ENCODE measurements at regions not wholly inside any gene's neighbourhood (a gene's known extent, or its start where the extent isn't known, plus 50 kb on each side); places are given as distances from the start of the nearest gene placed in this dataset.

GRCh38 chr13:79812070-79812850 lies 331.3 kb downstream of the NDFIP2 start:
- Histone ChIP-seq H3K9me3 (ENCODE audit: low read length) (no peaks in the 10 kb centered on the region), H3K4me1 (ENCODE audit: low read length) (no peaks in the 10 kb centered on the region), H3K9ac (ENCODE audit: low read length) (no peak overlapping the region), H3K36me3 (ENCODE audit: insufficient read depth, low read length) (no peaks in the 10 kb centered on the region), H3K9me2 (replicated peaks; ENCODE audit: insufficient read depth, low read length) (no peaks in the 10 kb centered on the region; the same call in 1 of the 2 replicates), H3K79me2 (ENCODE audit: low read length) (no peaks in the 10 kb centered on the region), H3K4me2 (ENCODE audit: low read depth, low read length, poor library complexity, severe bottlenecking) (no peak overlapping the region), H4K20me1 (ENCODE audit: insufficient read depth, low read depth, low read length) (no peaks in the 10 kb centered on the region), H3K27me3 (ENCODE audit: low read length) (no peaks in the 10 kb centered on the region), H3K4me3 (ENCODE audit: low read length) (no peak overlapping the region), H3K27ac (ENCODE audit: low read length) (no peak overlapping the region), H2AFZ (ENCODE audit: low read length) (no peak overlapping the region)
- DNase-seq, result no peak

- Histone ChIP-seq H3K27ac (ENCODE audit: low read length) (no peak overlapping the region), H3K9ac (ENCODE audit: low read length) (no peak overlapping the region), H3K36me3 (ENCODE audit: insufficient read depth, low read length) (no peaks in the 10 kb centered on the region), H3K9me3 (ENCODE audit: low read length) (no peaks in the 10 kb centered on the region), H3K9me2 (replicated peaks; ENCODE audit: insufficient read depth, low read length) (no peaks in the 10 kb centered on the region; the same call in 1 of the 2 replicates), H3K4me2 (ENCODE audit: low read depth, low read length, poor library complexity, severe bottlenecking) (no peak overlapping the region), H4K20me1 (ENCODE audit: insufficient read depth, low read depth, low read length) (no peaks in the 10 kb centered on the region), H3K4me1 (ENCODE audit: low read length) (no peaks in the 10 kb centered on the region), H3K79me2 (ENCODE audit: low read length) (no peaks in the 10 kb centered on the region), H2AFZ (ENCODE audit: low read length) (no peak overlapping the region), H3K27me3 (ENCODE audit: low read length) (no peaks in the 10 kb centered on the region), H3K4me3 (ENCODE audit: low read length) (no peak overlapping the region)
- no peak for DNase-seq
Measured at GRCh38 chr13:79811170-79811569, 330.2 kb downstream of the NDFIP2 start.

GRCh38 chr13:79810669-79811068 lies 329.7 kb downstream of the NDFIP2 start:
- no peak overlapping the region for H2AFZ ChIP-seq (ENCODE audit: low read length)
- H3K4me2 ChIP-seq (ENCODE audit: low read depth, low read length, poor library complexity, severe bottlenecking), result no peak overlapping the region
- H3K4me1 ChIP-seq (ENCODE audit: low read length), result no peaks in the 10 kb centered on the region
- no peaks in the 10 kb centered on the region for H4K20me1 ChIP-seq (ENCODE audit: insufficient read depth, low read depth, low read length)
- H3K36me3 ChIP-seq (ENCODE audit: insufficient read depth, low read length), result no peaks in the 10 kb centered on the region
- no peaks in the 10 kb centered on the region for H3K79me2 ChIP-seq (ENCODE audit: low read length)
- H3K9me3 ChIP-seq (ENCODE audit: low read length), result no peaks in the 10 kb centered on the region
- no peaks in the 10 kb centered on the region for H3K27me3 ChIP-seq (ENCODE audit: low read length)
- DNase-seq, result no peak
- no peaks in the 10 kb centered on the region; the same call in 1 of the 2 replicates for H3K9me2 ChIP-seq (replicated peaks; ENCODE audit: insufficient read depth, low read length)
- H3K4me3 ChIP-seq (ENCODE audit: low read length), result no peak overlapping the region
- no peak overlapping the region for H3K27ac ChIP-seq (ENCODE audit: low read length)
- no peak overlapping the region for H3K9ac ChIP-seq (ENCODE audit: low read length)

- no peaks in the 10 kb centered on the region for H3K79me2 ChIP-seq (ENCODE audit: low read length)
- H3K9me2 ChIP-seq (replicated peaks; ENCODE audit: insufficient read depth, low read length), result no peaks in the 10 kb centered on the region; the same call in 1 of the 2 replicates
- no peak overlapping the region for H3K9ac ChIP-seq (ENCODE audit: low read length)
- no peaks in the 10 kb centered on the region for H4K20me1 ChIP-seq (ENCODE audit: insufficient read depth, low read depth, low read length)
- H3K4me1 ChIP-seq (ENCODE audit: low read length), result no peaks in the 10 kb centered on the region
- DNase-seq, result no peak
- H2AFZ ChIP-seq (ENCODE audit: low read length), result no peak overlapping the region
- H3K27me3 ChIP-seq (ENCODE audit: low read length), result no peaks in the 10 kb centered on the region
- H3K4me2 ChIP-seq (ENCODE audit: low read depth, low read length, poor library complexity, severe bottlenecking), result no peak overlapping the region
- H3K9me3 ChIP-seq (ENCODE audit: low read length), result no peaks in the 10 kb centered on the region
- no peaks in the 10 kb centered on the region for H3K36me3 ChIP-seq (ENCODE audit: insufficient read depth, low read length)
- no peak overlapping the region for H3K27ac ChIP-seq (ENCODE audit: low read length)
- no peak overlapping the region for H3K4me3 ChIP-seq (ENCODE audit: low read length)
Measured at GRCh38 chr13:79810018-79810417, 329.1 kb downstream of the NDFIP2 start.

GRCh38 chr13:79808475-79808874 lies 327.5 kb downstream of the NDFIP2 start:
- no peaks in the 10 kb centered on the region for H3K4me1 ChIP-seq (ENCODE audit: low read length)
- H3K79me2 ChIP-seq (ENCODE audit: low read length), result no peaks in the 10 kb centered on the region
- H3K9ac ChIP-seq (ENCODE audit: low read length), result no peak overlapping the region

GRCh38 chr13:79807554-79807953 lies 326.6 kb downstream of the NDFIP2 start:
- Histone ChIP-seq H3K9ac (ENCODE audit: low read length) (no peak overlapping the region), H3K4me3 (ENCODE audit: low read length) (no peak overlapping the region), H3K36me3 (ENCODE audit: insufficient read depth, low read length) (no peaks in the 10 kb centered on the region), H3K9me3 (ENCODE audit: low read length) (no peaks in the 10 kb centered on the region), H3K9me2 (replicated peaks; ENCODE audit: insufficient read depth, low read length) (no peaks in the 10 kb centered on the region; the same call in 1 of the 2 replicates), H3K4me1 (ENCODE audit: low read length) (no peaks in the 10 kb centered on the region), H2AFZ (ENCODE audit: low read length) (no peak overlapping the region), H4K20me1 (ENCODE audit: insufficient read depth, low read depth, low read length) (no peaks in the 10 kb centered on the region), H3K27me3 (ENCODE audit: low read length) (no peaks in the 10 kb centered on the region), H3K79me2 (ENCODE audit: low read length) (no peaks in the 10 kb centered on the region), H3K27ac (ENCODE audit: low read length) (no peak overlapping the region), H3K4me2 (ENCODE audit: low read depth, low read length, poor library complexity, severe bottlenecking) (no peak overlapping the region)
- DNase-seq, result no peak

More at GRCh38 chr13:79808475-79808874, 327.5 kb downstream of the NDFIP2 start:
- H3K4me3 ChIP-seq (ENCODE audit: low read length), result no peak overlapping the region
- no peaks in the 10 kb centered on the region for H3K27me3 ChIP-seq (ENCODE audit: low read length)
- H3K4me2 ChIP-seq (ENCODE audit: low read depth, low read length, poor library complexity, severe bottlenecking), result no peak overlapping the region
- H4K20me1 ChIP-seq (ENCODE audit: insufficient read depth, low read depth, low read length), result no peaks in the 10 kb centered on the region
- H3K36me3 ChIP-seq (ENCODE audit: insufficient read depth, low read length), result no peaks in the 10 kb centered on the region
- no peaks in the 10 kb centered on the region for H3K9me3 ChIP-seq (ENCODE audit: low read length)
- no peak overlapping the region for H3K27ac ChIP-seq (ENCODE audit: low read length)
- H3K9me2 ChIP-seq (replicated peaks; ENCODE audit: insufficient read depth, low read length), result no peaks in the 10 kb centered on the region; the same call in 1 of the 2 replicates
- H2AFZ ChIP-seq (ENCODE audit: low read length), result no peak overlapping the region
- DNase-seq, result no peak

- Histone ChIP-seq H3K4me3 (ENCODE audit: low read length) (no peak overlapping the region), H3K79me2 (ENCODE audit: low read length) (no peaks in the 10 kb centered on the region), H3K9me3 (ENCODE audit: low read length) (no peaks in the 10 kb centered on the region), H3K9ac (ENCODE audit: low read length) (no peak overlapping the region), H2AFZ (ENCODE audit: low read length) (no peak overlapping the region), H3K4me2 (ENCODE audit: low read depth, low read length, poor library complexity, severe bottlenecking) (no peak overlapping the region), H3K4me1 (ENCODE audit: low read length) (no peaks in the 10 kb centered on the region), H3K27me3 (ENCODE audit: low read length) (no peaks in the 10 kb centered on the region), H3K9me2 (replicated peaks; ENCODE audit: insufficient read depth, low read length) (no peaks in the 10 kb centered on the region), H4K20me1 (ENCODE audit: insufficient read depth, low read depth, low read length) (no peaks in the 10 kb centered on the region), H3K27ac (ENCODE audit: low read length) (no peak overlapping the region), H3K36me3 (ENCODE audit: insufficient read depth, low read length) (no peaks in the 10 kb centered on the region)
- no peak for DNase-seq
Measured at GRCh38 chr13:79806821-79807220, 325.9 kb downstream of the NDFIP2 start.

- Histone ChIP-seq H2AFZ (ENCODE audit: low read length) (no peak overlapping the region), H3K4me2 (ENCODE audit: low read depth, low read length, poor library complexity, severe bottlenecking) (no peak overlapping the region), H3K4me3 (ENCODE audit: low read length) (no peak overlapping the region)
Measured at GRCh38 chr13:79805317-79805716, 324.4 kb downstream of the NDFIP2 start.

More at GRCh38 chr13:79805317-79805716, 324.4 kb downstream of the NDFIP2 start:
- no peaks in the 10 kb centered on the region for H4K20me1 ChIP-seq (ENCODE audit: insufficient read depth, low read depth, low read length)
- H3K27ac ChIP-seq (ENCODE audit: low read length), result no peak overlapping the region
- no peaks in the 10 kb centered on the region for H3K9me2 ChIP-seq (replicated peaks; ENCODE audit: insufficient read depth, low read length)
- H3K79me2 ChIP-seq (ENCODE audit: low read length), result no peaks in the 10 kb centered on the region
- no peaks in the 10 kb centered on the region for H3K36me3 ChIP-seq (ENCODE audit: insufficient read depth, low read length)
- DNase-seq, result no peak
- H3K9ac ChIP-seq (ENCODE audit: low read length), result no peak overlapping the region
- H3K9me3 ChIP-seq (ENCODE audit: low read length), result no peaks in the 10 kb centered on the region
- no peaks in the 10 kb centered on the region for H3K4me1 ChIP-seq (ENCODE audit: low read length)
- no peaks in the 10 kb centered on the region for H3K27me3 ChIP-seq (ENCODE audit: low read length)
